OCI-LY7 (cell line): ENCODE measurements at regions not wholly inside any gene's neighbourhood (a gene's known extent, or its start where the extent isn't known, plus 50 kb on each side); places are given as distances from the start of the nearest gene placed in this dataset.

Source experiments
- CTCF ChIP-seq: fragments of 200-600 bp; sonication (generic); conservative IDR thresholded peaks from 2 replicates; pipeline ENCODE4 v1.5.1; 2014; ENCODE audit warnings: mild to moderate bottlenecking, antibody characterized with exemption, low read length, moderate library complexity, mixed read lengths
- EZH2phosphoT487 ChIP-seq: fragments of 200-600 bp; sonication (generic); IDR thresholded peaks from 2 replicates; pipeline ENCODE4 v1.6.1; 2018; ENCODE audit warnings: low read depth, borderline replicate concordance, mild to moderate bottlenecking, mixed run types, antibody characterized with exemption, low read length, moderate library complexity, mixed read lengths

GRCh38 chr7:10703981-10704380 lies 269.7 kb upstream of the PHF14 start:
- TF ChIP-seq CTCF (no peak), EZH2phosphoT487 (no peak)
